ENCODE measurements at regions not wholly inside any gene's neighbourhood (a gene's known extent, or its start where the extent isn't known, plus 50 kb on each side); places are given as distances from the start of the nearest gene placed in this dataset.
A peak's percentile ranks its signal among the peaks of the same experiment; 100 is the strongest.

DNA sequence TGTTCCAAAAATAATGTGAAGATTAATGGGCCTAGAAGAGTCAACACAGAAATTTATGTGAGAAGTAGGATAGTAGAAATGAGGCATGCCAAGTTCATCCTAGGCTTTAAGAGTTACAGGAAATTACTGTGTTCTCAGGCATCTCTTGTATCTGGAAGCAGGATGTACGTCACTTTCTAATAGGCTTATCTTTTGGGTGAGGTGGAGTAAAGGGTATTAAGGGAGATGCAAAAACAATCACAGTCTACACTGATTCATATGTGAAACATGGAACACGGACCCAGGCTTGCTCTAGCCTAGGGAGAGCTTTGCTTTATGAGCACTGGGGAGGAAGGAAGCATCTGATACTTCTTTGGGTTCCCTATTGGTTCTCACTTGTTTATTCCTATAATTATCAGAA is 84.5 kb upstream of the RGS4 start:
- no peak for DNase-seq (ENCODE audit: low read depth, low spot score)

DNA sequence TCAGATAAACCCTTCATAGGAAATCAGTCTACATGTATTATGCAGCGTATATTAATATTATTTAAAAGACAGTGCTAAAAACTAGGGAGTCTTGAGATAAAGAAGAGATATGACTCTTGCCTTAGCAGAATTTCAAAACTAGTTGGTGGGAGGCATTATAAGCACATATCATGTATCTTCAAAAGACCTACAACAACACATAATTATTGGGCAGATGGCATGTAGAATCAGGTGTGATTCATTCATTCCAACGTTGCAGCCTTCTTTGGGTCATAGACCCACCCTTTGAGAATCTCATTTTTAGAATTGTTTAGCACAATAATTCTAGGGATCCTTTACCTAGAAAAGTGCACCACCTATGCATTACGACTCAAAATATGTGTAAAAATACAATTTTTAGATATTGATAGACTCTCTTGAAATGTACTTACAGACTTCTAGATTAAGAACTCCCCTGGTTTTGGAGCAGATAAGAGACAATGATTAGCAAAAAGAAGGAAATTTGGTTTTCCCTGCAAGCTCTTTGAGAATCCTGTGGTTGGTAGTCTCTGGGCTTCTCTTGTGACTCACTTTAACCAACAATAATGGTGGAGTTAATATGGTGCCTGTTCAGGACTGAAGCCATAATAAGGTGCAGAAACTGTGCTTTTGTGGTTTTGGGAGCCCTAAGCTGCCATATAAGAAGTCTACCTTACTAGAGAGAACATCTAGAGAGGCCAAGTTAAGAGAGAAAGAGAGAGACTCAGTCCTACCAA is 85.3 kb upstream of the RGS4 start:
- peak; percentile 74 for FAIRE-seq
- TF ChIP-seq, protein P1, sequence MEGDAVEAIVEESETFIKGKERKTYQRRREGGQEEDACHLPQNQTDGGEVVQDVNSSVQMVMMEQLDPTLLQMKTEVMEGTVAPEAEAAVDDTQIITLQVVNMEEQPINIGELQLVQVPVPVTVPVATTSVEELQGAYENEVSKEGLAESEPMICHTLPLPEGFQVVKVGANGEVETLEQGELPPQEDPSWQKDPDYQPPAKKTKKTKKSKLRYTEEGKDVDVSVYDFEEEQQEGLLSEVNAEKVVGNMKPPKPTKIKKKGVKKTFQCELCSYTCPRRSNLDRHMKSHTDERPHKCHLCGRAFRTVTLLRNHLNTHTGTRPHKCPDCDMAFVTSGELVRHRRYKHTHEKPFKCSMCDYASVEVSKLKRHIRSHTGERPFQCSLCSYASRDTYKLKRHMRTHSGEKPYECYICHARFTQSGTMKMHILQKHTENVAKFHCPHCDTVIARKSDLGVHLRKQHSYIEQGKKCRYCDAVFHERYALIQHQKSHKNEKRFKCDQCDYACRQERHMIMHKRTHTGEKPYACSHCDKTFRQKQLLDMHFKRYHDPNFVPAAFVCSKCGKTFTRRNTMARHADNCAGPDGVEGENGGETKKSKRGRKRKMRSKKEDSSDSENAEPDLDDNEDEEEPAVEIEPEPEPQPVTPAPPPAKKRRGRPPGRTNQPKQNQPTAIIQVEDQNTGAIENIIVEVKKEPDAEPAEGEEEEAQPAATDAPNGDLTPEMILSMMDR (optimal IDR thresholded peaks at IDR 0.05 in 1 of 3, IDR thresholded peaks at IDR 0.05 in 1 of 3, conservative IDR thresholded peaks at IDR 0.05 in 1 of 3; ENCODE audit: extremely low read depth in 1 of 3, insufficient read depth in 2 of 3, low read length in 3 of 3) = no peak
- TF ChIP-seq EZH2 (IDR thresholded peaks at IDR 0.05; ENCODE audit: low read length) = no peak
- Histone ChIP-seq H3K4me1 (ENCODE audit: control insufficient read depth, extremely low read depth, insufficient read depth, low read length) (peaks cover 30% of the 10 kb centered on the region), H3K9me1 (ENCODE audit: control insufficient read depth, extremely low read depth, insufficient read depth, low read length) (no peaks in the 10 kb centered on the region), H3K4me3 (ENCODE audit: control insufficient read depth in 2 of 3, extremely low read depth in 1 of 3, insufficient read depth in 2 of 3, low read depth in 1 of 3, low read length in 3 of 3) (no peak overlapping the region), H3K79me2 (ENCODE audit: control insufficient read depth, insufficient read depth, low read length) (no peaks in the 10 kb centered on the region), H3K9me3 (ENCODE audit: control insufficient read depth, low read depth, low read length) (no peaks in the 10 kb centered on the region), H3K36me3 (ENCODE audit: control insufficient read depth in 2 of 2, extremely low read depth in 1 of 2, insufficient read depth in 2 of 2, low read length in 2 of 2) (no peaks in the 10 kb centered on the region), H3K9ac (ENCODE audit: control insufficient read depth, extremely low read depth, insufficient read depth, low read length) (no peak overlapping the region), H3K4me2 (ENCODE audit: control insufficient read depth, extremely low read depth, insufficient read depth, low read depth, low read length) (no peak overlapping the region), H3K27ac (ENCODE audit: control insufficient read depth, insufficient read depth, low read length) (no peak overlapping the region), H2AFZ (ENCODE audit: control insufficient read depth, low read length) (no peak overlapping the region), H3K27me3 (ENCODE audit: control insufficient read depth, extremely low read depth, insufficient read depth, low read length) (no peaks in the 10 kb centered on the region), H4K20me1 (ENCODE audit: control insufficient read depth, extremely low read depth, insufficient read depth, low read length) (no peaks in the 10 kb centered on the region)
- DNase-seq (ENCODE audit: low read depth, low spot score) = no peak
- dilution Hi-C loops (cut with MboI; ENCODE audit: extremely low pct_ligation_motif_present, low sequenced_read_pairs) = no loop called here

More for the DNA sequence above, 84.5 kb upstream of the RGS4 start:
- Histone ChIP-seq H3K27me3 (ENCODE audit: control insufficient read depth, extremely low read depth, insufficient read depth, low read length) (no peaks in the 10 kb centered on the region), H3K79me2 (ENCODE audit: control insufficient read depth, insufficient read depth, low read length) (no peaks in the 10 kb centered on the region), H3K9ac (ENCODE audit: control insufficient read depth, extremely low read depth, insufficient read depth, low read length) (no peak overlapping the region), H3K27ac (ENCODE audit: control insufficient read depth, insufficient read depth, low read length) (no peak overlapping the region), H3K9me1 (ENCODE audit: control insufficient read depth, extremely low read depth, insufficient read depth, low read length) (no peaks in the 10 kb centered on the region), H3K4me3 (ENCODE audit: control insufficient read depth in 2 of 3, extremely low read depth in 1 of 3, insufficient read depth in 2 of 3, low read depth in 1 of 3, low read length in 3 of 3) (no peak overlapping the region), H3K36me3 (ENCODE audit: control insufficient read depth in 2 of 2, extremely low read depth in 1 of 2, insufficient read depth in 2 of 2, low read length in 2 of 2) (no peaks in the 10 kb centered on the region), H3K4me2 (ENCODE audit: control insufficient read depth, extremely low read depth, insufficient read depth, low read depth, low read length) (no peak overlapping the region), H2AFZ (ENCODE audit: control insufficient read depth, low read length) (no peak overlapping the region), H4K20me1 (ENCODE audit: control insufficient read depth, extremely low read depth, insufficient read depth, low read length) (no peaks in the 10 kb centered on the region), H3K9me3 (ENCODE audit: control insufficient read depth, low read depth, low read length) (no peaks in the 10 kb centered on the region), H3K4me1 (ENCODE audit: control insufficient read depth, extremely low read depth, insufficient read depth, low read length) (peaks cover 30% of the 10 kb centered on the region)
- dilution Hi-C loops (cut with MboI; ENCODE audit: extremely low pct_ligation_motif_present, low sequenced_read_pairs) = no loop called here
- FAIRE-seq = peak; percentile 67
- TF ChIP-seq, protein P1 (optimal IDR thresholded peaks at IDR 0.05 in 1 of 3, IDR thresholded peaks at IDR 0.05 in 1 of 3, conservative IDR thresholded peaks at IDR 0.05 in 1 of 3; ENCODE audit: extremely low read depth in 1 of 3, insufficient read depth in 2 of 3, low read length in 3 of 3) = no peak
- TF ChIP-seq EZH2 (IDR thresholded peaks at IDR 0.05; ENCODE audit: low read length) = no peak
